Osteoblast (primary cell): ENCODE measurements at regions not wholly inside any gene's neighbourhood (a gene's known extent, or its start where the extent isn't known, plus 50 kb on each side); places are given as distances from the start of the nearest gene placed in this dataset.

Experiments
- DNase-seq: peaks from one replicate; pipeline ENCODE4 v3.0.0; 2011; ENCODE audit warnings: low spot score, mixed read lengths; ENCODE audit not compliant: insufficient read length; ENCODE audit errors: missing footprints
- H2AFZ ChIP-seq: 2 replicates; pipeline ENCODE4 v1.6.0; 2011; ENCODE audit warnings: mild to moderate bottlenecking, low read length
- H3K27ac ChIP-seq: 2 replicates; pipeline ENCODE4 v1.5.1; 2011; ENCODE audit warnings: mild to moderate bottlenecking, low read depth, low read length, moderate library complexity
- H3K27me3 ChIP-seq: 2 replicates; pipeline ENCODE4 v1.6.0; 2012; ENCODE audit warnings: mild to moderate bottlenecking, control low read depth, inconsistent platforms, low read length, moderate library complexity; ENCODE audit not compliant: insufficient read depth
- H3K36me3 ChIP-seq: 2 replicates; pipeline ENCODE4 v1.5.1; 2011; ENCODE audit warnings: mild to moderate bottlenecking, low read length, control low read depth, moderate library complexity; ENCODE audit not compliant: insufficient read depth
- H3K4me1 ChIP-seq: 2 replicates; pipeline ENCODE4 v1.5.1; 2011; ENCODE audit warnings: mild to moderate bottlenecking, low read length, control low read depth, moderate library complexity; ENCODE audit not compliant: insufficient read depth
- H3K4me2 ChIP-seq: 2 replicates; pipeline ENCODE4 v1.6.0; 2011; ENCODE audit warnings: mild to moderate bottlenecking, low read length; ENCODE audit not compliant: insufficient read depth
- H3K4me3 ChIP-seq: fragments of 200-600 bp; sonication (generic); 3 replicates; pipeline ENCODE4 v1.5.1; 2012; ENCODE audit warnings: mild to moderate bottlenecking, low read length, inconsistent platforms; ENCODE audit not compliant: insufficient read depth
- H3K79me2 ChIP-seq: 2 replicates; pipeline ENCODE4 v1.6.0; 2012; ENCODE audit warnings: mild to moderate bottlenecking, low read length, control low read depth, inconsistent platforms; ENCODE audit not compliant: insufficient read depth
- H3K9me3 ChIP-seq: 2 replicates; pipeline ENCODE4 v1.5.1; 2011; ENCODE audit warnings: low read depth, low read length, control low read depth
- H4K20me1 ChIP-seq: 2 replicates; pipeline ENCODE4 v1.6.0; 2012; ENCODE audit warnings: mild to moderate bottlenecking, low read length, control low read depth; ENCODE audit not compliant: insufficient read depth
- TF ChIP-seq, protein P1 (sequence below): IDR thresholded peaks from 2 replicates; pipeline ENCODE4 v1.5.1; 2011; ENCODE audit warnings: mild to moderate bottlenecking, low read depth, low read length, moderate library complexity; ENCODE audit errors: extremely low read depth

DNA sequence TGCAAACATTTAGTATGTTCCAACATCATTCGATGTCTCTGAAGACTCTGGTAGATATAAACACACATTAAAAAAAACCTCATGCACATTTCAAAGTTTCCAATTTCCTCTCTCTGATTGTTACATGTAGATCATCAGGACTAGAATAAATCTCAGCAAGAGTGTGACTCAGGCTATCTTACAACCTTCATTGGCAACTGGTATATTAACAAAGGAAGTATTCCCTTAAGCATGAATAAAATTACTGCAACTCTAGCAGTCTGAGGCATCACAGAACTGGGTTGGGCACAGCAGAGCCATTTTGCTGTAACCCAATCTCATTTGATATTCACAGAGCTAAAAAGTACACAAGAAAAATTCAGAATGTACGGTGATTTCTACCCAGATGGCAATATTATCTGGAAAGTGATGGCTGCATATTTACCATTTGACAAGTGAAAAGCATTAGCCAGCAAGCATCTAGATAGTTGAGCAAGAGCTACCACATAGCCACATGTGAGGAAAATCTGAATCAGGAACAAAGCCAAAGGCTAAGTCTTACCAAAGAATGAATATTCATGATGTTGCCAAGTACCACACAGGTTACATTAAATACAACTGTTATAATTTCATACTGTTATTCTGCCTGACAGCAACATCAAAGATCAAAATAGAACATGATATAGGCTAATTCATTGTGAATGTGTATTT is 232.2 kb downstream of the CRPPA start:
- TF ChIP-seq, protein P1, sequence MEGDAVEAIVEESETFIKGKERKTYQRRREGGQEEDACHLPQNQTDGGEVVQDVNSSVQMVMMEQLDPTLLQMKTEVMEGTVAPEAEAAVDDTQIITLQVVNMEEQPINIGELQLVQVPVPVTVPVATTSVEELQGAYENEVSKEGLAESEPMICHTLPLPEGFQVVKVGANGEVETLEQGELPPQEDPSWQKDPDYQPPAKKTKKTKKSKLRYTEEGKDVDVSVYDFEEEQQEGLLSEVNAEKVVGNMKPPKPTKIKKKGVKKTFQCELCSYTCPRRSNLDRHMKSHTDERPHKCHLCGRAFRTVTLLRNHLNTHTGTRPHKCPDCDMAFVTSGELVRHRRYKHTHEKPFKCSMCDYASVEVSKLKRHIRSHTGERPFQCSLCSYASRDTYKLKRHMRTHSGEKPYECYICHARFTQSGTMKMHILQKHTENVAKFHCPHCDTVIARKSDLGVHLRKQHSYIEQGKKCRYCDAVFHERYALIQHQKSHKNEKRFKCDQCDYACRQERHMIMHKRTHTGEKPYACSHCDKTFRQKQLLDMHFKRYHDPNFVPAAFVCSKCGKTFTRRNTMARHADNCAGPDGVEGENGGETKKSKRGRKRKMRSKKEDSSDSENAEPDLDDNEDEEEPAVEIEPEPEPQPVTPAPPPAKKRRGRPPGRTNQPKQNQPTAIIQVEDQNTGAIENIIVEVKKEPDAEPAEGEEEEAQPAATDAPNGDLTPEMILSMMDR: no peak
- no peaks in the 10 kb centered on the region for H3K27me3 ChIP-seq
- H3K4me3 ChIP-seq: no peak overlapping the region
- no peaks in the 10 kb centered on the region for H3K9me3 ChIP-seq
- H3K27ac ChIP-seq: no peak overlapping the region
- H4K20me1 ChIP-seq: no peaks in the 10 kb centered on the region
- no peak overlapping the region for H2AFZ ChIP-seq
- no peaks in the 10 kb centered on the region for H3K36me3 ChIP-seq
- no peaks in the 10 kb centered on the region for H3K79me2 ChIP-seq
- H3K4me1 ChIP-seq: no peaks in the 10 kb centered on the region
- no peak for DNase-seq
- H3K4me2 ChIP-seq: no peak overlapping the region

DNA sequence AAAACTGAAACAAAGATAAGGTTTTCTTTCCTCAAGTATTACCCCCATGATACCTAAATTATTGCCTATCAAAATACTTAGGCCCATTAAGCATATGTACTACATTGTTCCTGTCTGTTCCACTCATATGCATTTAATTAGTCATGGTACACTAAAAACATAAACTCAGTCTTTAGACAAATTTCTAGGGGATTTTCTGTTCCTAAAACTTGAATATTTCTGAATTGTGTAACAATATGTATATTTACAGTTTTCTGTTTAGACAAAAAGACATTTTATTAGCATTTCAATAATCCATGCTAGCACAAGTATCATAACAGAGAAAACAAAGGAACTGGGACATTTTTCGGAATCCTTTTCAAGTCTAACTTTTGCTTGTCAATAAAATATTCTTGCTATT is 234.2 kb downstream of the CRPPA start:
- Histone ChIP-seq H3K4me1 (no peaks in the 10 kb centered on the region), H2AFZ (no peak overlapping the region), H4K20me1 (no peaks in the 10 kb centered on the region), H3K9me3 (no peaks in the 10 kb centered on the region), H3K27ac (no peak overlapping the region), H3K4me2 (no peak overlapping the region), H3K27me3 (no peaks in the 10 kb centered on the region), H3K79me2 (no peaks in the 10 kb centered on the region), H3K36me3 (no peaks in the 10 kb centered on the region), H3K4me3 (no peak overlapping the region)
- no peak for DNase-seq
- TF ChIP-seq, protein P1: no peak

DNA sequence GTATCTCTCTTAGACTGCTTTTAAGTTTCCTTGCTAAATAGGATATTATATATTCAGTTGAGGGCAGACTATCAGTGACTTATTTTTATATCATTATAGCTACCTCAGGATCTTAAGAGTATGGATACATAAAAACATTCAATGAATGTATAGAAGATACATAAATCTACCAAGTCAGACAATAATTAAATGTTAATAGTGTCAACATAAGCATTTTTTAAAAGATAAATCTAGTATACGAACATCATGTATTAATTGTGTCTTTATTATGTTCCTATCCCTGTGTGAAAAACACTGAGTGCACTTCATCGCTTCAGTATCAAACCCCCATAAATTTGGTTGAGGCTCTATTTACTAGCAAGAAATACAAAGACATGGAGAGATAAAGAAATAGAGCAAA is 242.8 kb downstream of the CRPPA start:
- H3K79me2 ChIP-seq: no peaks in the 10 kb centered on the region
- H3K4me1 ChIP-seq: no peaks in the 10 kb centered on the region
- H4K20me1 ChIP-seq: no peaks in the 10 kb centered on the region
- no peak overlapping the region for H3K4me3 ChIP-seq
- TF ChIP-seq, protein P1: no peak
- H2AFZ ChIP-seq: no peak overlapping the region
- no peaks in the 10 kb centered on the region for H3K9me3 ChIP-seq
- H3K27ac ChIP-seq: no peak overlapping the region
- no peak overlapping the region for H3K4me2 ChIP-seq
- no peaks in the 10 kb centered on the region for H3K27me3 ChIP-seq
- DNase-seq: no peak
- H3K36me3 ChIP-seq: no peaks in the 10 kb centered on the region

- Histone ChIP-seq H3K4me3 (no peak overlapping the region), H3K79me2 (no peaks in the 10 kb centered on the region), H3K4me1 (no peaks in the 10 kb centered on the region), H3K36me3 (no peaks in the 10 kb centered on the region), H3K4me2 (no peak overlapping the region), H2AFZ (no peak overlapping the region), H3K27me3 (no peaks in the 10 kb centered on the region), H3K27ac (no peak overlapping the region), H3K9me3 (no peaks in the 10 kb centered on the region), H4K20me1 (no peaks in the 10 kb centered on the region)
- no peak for DNase-seq
- TF ChIP-seq, protein P1: no peak
Measured at GRCh38 chr7:16178092-16178491, 243.2 kb downstream of the CRPPA start.
